ENCODE measurements at regions not wholly inside any gene's neighbourhood (a gene's known extent, or its start where the extent isn't known, plus 50 kb on each side); places are given as distances from the start of the nearest gene placed in this dataset.

DNA sequence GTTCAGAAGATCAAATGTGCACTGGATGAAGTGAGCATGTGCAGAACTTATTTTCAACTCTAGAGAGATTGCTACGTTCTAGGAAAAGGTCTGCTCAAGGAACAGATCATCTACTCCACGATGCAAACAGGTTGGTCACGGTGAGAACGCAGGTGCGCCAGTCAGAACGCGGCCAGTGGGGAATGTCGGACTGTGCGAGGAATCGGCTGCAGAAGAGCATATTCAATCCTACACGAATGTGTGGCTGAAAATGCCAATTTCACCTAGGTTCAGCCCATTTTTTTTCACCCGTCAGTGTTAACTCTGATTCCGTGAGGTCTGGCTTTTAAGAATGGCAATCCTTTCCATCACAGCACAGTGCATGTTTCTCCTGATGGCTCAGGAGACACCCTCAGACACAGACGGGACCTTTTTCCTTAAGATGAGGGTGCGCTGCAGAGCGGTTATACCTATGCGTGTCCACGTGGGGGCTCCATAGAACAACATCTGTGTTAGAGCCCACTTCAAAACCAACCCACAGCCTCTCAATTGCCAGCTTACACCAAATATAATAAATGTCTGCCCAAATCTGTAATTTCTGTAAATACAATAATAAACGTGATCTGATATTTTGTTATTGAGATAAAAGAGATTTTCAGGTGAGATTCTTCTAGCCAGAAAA is 250.4 kb downstream of the FOXA2 start:
- DNase-seq (ENCODE audit: low read depth in 4 of 4, low spot score in 1 of 4), result peak in 3 of 4 experiments; percentile 1 to 12 (median 10)

- DNase-seq (ENCODE audit: low read depth in 4 of 4, low spot score in 1 of 4), result no peak
These were observed 259.9 kb downstream of the FOXA2 start for GRCh38 chr20:22324505-22324904.

DNA sequence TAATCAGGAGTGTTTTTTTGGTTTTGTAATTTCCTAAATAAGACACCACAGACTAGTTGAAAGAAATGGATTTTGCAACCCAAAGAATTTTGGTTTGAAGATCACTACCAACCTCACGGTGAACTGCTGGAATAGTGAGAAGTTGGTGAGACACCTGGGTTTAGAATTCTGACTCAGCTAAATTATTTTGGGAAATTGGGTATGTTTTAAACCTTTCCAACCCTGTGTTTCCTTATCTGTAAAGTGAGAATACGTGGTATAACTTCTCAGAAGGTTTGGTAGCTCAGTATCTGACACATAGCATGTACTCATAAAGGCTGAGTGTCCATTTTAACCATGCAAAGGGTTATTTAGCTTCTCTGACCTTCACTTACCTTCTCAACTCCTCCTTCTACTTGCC is 261.9 kb downstream of the FOXA2 start:
- DNase-seq (ENCODE audit: low read depth in 4 of 4, low spot score in 1 of 4), result no peak

DNA sequence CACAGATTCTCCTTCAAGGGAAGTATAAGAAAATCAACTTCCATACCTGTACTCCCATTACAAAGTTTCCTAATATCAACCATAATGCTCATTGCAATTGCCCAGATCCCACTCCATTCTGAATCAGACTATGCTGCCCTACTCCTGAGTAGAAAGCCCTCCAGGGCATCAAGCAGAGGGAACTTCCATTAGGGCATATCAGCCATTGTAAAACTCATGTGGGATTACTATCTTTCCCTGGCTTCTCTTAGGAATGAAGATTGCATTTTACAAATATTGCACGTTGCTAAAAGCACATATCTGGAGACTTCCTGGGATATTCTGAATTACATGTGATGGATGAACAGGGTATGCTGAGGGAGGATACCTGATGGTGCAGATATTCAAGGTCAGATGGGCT is 263.2 kb downstream of the FOXA2 start:
- DNase-seq (ENCODE audit: low read depth in 4 of 4, low spot score in 1 of 4), result no peak

DNA sequence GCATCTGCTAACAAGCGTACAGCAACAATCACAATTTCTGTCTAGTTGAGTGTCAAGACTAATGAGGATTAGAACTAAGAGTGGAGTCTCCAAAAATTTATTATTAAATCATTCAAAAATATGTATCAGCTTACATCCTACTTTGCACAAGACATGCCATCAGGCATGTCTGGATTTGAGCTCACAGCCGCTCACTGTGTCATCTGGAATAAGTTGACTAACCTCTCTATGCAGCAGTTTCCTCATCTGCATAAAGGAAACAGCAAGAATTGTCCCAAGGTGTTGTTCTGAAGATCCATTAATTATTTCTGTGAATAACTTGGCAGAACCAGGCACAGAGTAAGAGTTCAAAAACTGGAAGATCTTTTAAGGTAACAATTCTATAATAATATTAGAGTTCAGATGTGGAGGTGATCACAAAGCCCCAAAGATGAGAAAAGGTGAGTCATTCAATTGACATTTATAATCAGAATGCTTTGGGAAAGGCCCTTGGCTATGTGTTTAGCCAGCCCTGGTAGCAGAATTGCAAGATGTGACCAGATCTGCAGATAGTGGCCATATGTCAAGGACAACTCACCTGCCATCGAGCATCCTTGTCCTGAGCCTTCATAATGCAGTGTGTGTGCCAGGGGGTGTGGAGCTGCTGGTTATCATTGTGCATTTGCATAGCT is 264.0 kb downstream of the FOXA2 start:
- DNase-seq (ENCODE audit: low read depth in 4 of 4, low spot score in 1 of 4), result no peak

DNA sequence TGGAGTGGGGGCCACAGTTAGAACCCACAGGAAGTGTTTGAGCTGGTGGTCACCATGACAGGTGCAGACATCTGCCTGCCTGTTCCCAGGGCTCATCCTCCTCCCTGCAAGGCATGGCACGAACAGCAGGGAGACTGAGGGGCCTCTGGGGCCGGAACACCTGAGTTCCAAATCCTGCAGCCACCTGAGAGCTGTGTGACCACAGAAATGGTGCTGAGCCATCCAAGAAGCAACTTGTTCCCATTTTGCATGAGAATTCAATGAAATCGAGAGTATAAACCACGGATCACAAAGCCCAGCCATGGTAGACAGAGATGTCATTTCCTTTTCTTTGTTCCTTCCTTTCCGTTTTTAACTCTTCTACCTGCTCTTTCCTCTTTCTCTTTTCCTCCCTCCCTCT is 268.6 kb downstream of the FOXA2 start:
- no peak for DNase-seq (ENCODE audit: low read depth in 4 of 4, low spot score in 1 of 4)

DNA sequence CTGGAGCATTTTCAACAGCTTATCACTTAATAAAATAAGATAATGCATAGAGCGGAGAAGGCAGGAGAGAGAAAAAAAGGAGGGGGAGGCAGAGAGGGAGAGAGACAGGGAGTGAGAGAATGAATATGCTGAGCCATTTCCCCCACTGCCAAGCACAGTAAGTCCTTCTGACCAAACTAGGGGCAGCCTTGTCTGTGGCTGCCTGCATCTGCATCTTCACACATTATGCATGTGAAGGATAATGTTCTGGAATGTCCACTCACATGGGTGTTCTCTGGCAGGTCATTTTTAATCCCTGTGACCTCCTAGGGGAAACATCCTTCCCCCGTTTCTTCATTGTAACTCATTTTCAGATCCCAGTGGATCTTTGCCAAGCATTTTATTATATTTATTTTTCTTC is 269.3 kb downstream of the FOXA2 start:
- DNase-seq (ENCODE audit: low read depth in 4 of 4, low spot score in 1 of 4), result no peak

- no peak for DNase-seq (ENCODE audit: low read depth in 4 of 4, low spot score in 1 of 4)
These were observed 271.5 kb downstream of the FOXA2 start for GRCh38 chr20:22312744-22313346.

DNA sequence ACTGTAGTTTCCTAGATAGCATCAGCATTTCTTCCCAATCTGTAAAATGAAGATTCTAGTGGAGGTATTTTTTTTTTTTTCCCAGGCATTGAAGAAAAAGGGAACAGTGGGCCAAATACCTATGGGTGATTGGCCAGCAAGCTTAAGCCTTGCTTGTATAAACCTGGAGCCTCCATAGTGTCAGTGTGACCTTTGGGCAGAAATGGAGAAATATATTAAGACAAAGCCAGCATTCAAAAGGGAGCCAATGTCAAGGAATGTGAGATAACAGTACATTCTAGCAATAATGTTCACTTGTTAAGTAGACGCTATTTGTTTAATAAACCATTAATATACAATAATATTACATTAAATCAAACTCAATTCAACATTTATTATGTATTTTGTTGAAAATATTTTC is 275.4 kb downstream of the FOXA2 start:
- DNase-seq (ENCODE audit: low read depth in 4 of 4, low spot score in 1 of 4), result no peak

- DNase-seq (ENCODE audit: low read depth in 4 of 4, low spot score in 1 of 4), result no peak
These were observed 277.0 kb downstream of the FOXA2 start for GRCh38 chr20:22307409-22307808.

GRCh38 chr20:22305381-22305780 is 279.0 kb downstream of the FOXA2 start:
- no peak for DNase-seq (ENCODE audit: low read depth in 4 of 4, low spot score in 1 of 4)

- no peak for DNase-seq (ENCODE audit: low read depth in 4 of 4, low spot score in 1 of 4)
These were observed 280.8 kb downstream of the FOXA2 start for GRCh38 chr20:22303523-22303922.

- DNase-seq (ENCODE audit: low read depth in 4 of 4, low spot score in 1 of 4), result no peak
These were observed 282.3 kb downstream of the FOXA2 start for GRCh38 chr20:22302039-22302438.

DNA sequence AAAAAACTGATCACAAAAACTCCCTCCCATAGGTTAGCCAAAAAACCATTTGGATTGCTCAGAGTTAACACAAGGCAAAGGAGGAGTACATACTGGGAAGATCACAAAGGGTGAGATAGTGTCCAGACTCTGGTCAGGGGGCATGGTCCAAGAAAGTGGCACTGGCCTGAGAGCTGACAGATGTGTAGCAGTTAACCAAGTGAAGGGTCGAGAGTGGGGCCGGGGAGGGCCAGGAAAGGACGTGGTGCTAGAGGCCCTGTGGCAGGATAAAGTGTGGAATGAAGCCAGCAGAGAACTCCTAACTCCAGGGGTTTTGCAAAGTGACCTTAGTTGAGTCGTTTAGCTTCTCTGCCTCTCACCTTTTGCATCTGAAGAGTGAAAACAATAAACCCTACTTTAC is 290.5 kb downstream of the FOXA2 start:
- DNase-seq (ENCODE audit: low read depth in 4 of 4, low spot score in 1 of 4), result no peak

DNA sequence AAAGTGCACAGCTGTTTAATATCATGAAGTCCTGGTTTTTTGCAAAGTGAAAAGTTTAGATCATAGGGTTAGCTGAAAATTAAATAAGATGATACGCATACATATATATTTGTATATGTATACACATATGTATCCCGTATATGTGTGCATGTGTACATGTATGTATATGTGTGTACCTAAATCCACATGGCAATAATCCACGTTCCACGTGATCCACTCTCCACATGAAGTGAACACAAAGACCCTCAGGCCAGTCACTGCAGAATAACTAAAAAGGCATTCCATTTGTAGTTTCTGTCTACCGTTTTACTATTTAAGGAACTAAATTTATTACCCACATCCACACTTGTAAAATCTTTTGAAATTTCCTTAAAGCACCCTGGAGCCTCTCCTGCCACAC is 294.9 kb downstream of the FOXA2 start:
- DNase-seq (ENCODE audit: low read depth in 4 of 4, low spot score in 1 of 4), result no peak

DNA sequence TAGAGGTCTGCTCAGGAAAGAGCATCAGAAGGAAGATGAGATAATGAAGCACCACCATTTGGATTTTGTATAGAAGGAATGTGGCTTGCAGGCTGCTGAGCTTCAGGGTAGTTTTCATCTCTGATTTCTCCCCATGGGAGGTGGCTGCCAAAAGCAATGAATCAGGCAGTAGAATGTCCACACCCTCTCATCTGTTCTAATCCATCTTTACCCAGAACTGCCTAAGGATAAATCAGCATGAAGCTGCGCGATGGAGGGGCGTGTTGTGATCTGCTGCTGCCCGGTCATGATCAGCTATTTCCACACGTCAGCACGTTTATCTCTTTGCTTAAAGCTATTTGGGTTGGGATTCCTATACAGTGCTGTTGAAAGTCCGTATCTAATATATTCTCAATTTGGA is 295.4 kb downstream of the FOXA2 start:
- no peak for DNase-seq (ENCODE audit: low read depth in 4 of 4, low spot score in 1 of 4)

GRCh38 chr20:22288156-22288555 is 296.2 kb downstream of the FOXA2 start:
- DNase-seq (ENCODE audit: low read depth in 4 of 4, low spot score in 1 of 4), result no peak

- no peak for DNase-seq (ENCODE audit: low read depth in 4 of 4, low spot score in 1 of 4)
These were observed 298.8 kb downstream of the FOXA2 start for GRCh38 chr20:22285555-22285954.

GRCh38 chr20:22282696-22283095 is 301.7 kb downstream of the FOXA2 start:
- DNase-seq (ENCODE audit: low read depth in 4 of 4, low spot score in 1 of 4), result no peak

- DNase-seq (ENCODE audit: low read depth in 4 of 4, low spot score in 1 of 4), result no peak
These were observed 310.0 kb downstream of the FOXA2 start for GRCh38 chr20:22274330-22274729.

GRCh38 chr20:22268675-22269074 is 315.7 kb downstream of the FOXA2 start:
- no peak for DNase-seq (ENCODE audit: low read depth in 4 of 4, low spot score in 1 of 4)

GRCh38 chr20:22264917-22265316 is 319.5 kb downstream of the FOXA2 start:
- DNase-seq (ENCODE audit: low read depth in 4 of 4, low spot score in 1 of 4), result no peak

- no peak for DNase-seq (ENCODE audit: low read depth in 4 of 4, low spot score in 1 of 4)
These were observed 323.9 kb downstream of the FOXA2 start for GRCh38 chr20:22260506-22260905.

Data from stimulated activated CD4-positive, alpha-beta T cell treated with anti-CD3 and anti-CD28 coated beads, Interleukin-1b, Interleukin-23, amount 100 ng/mL, for 24 hours (primary cell).